GM21423 (cell line): ENCODE measurements at regions not wholly inside any gene's neighbourhood (a gene's known extent, or its start where the extent isn't known, plus 50 kb on each side); places are given as distances from the start of the nearest gene placed in this dataset.
"Not testable (repeated sequence)": the region's sequence is repeated elsewhere in the genome, so short reads cannot be mapped to it uniquely, and the experiment has no call there.

ENCODE experiments used
- ATAC-seq: cut with Tn5 transposase; IDR thresholded peaks from one replicate; pipeline ENCODE4 v1.9.1; 2021; ENCODE audit warnings: mild to moderate bottlenecking, moderate library complexity; ENCODE audit not compliant: unreplicated experiment

GRCh38 chr3:125915437-125915787 lies 53.6 kb upstream of the ROPN1B start:
- not testable (repeated sequence) for ATAC-seq

- peak; percentile 84 for ATAC-seq
These were observed 53.1 kb upstream of the ROPN1B start for GRCh38 chr3:125915792-125916375.

DNA sequence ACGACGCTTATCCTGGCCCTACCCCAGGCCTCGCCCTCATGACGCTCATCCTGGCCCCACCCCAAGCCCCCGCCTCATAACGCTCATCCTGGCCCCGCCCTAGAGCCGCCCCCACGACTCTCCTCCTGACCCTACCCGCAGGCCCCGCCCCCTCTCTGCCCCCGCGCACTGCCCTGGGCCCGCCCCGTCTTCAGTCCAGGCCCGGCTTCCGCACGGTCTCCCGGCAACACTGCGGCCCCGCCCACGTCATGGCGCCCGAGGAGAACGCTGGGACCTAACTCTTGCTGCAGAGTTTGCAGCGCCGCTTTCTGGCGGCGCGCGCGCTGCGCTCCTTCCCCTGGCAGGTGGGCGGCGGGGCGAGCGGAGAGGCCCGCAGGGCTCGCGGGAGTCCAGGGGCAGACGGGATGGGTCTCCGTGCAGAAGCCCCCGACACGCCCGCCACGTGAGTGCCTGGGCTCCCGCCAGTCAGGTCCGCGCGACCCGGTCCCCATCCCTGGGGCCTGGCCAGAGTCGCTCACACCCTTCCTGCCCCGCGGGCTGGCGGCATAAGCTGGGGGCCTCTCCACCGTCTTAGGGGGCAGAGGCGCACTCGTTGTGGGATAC lies 52.5 kb upstream of the ROPN1B start:
- ATAC-seq, result peak; percentile 81

- not testable (repeated sequence) for ATAC-seq
These were observed 51.9 kb upstream of the ROPN1B start for GRCh38 chr3:125917020-125917549.

DNA sequence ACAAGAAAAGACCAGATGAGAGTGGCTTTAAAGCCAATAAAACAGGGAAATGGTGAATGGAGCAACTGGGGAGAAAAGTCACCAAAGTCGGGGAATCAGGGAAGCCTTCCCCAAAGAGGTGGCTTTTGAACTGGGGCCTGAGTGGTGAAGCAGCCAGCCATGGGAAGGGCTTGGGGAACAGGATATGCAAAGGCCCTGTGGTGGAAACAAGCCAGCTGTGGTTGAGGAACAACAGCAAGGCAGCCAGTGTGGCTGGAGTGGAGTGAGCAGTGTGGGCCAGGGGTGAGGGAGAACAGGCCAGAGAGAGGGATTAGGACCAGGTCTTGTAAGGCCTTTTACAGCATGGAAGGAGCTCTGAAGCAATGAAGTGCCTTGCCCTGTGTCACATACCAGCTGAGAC lies 51.0 kb upstream of the ROPN1B start:
- ATAC-seq, result not testable (repeated sequence)

GRCh38 chr3:125918451-125918850 lies 50.5 kb upstream of the ROPN1B start:
- not testable (repeated sequence) for ATAC-seq

DNA sequence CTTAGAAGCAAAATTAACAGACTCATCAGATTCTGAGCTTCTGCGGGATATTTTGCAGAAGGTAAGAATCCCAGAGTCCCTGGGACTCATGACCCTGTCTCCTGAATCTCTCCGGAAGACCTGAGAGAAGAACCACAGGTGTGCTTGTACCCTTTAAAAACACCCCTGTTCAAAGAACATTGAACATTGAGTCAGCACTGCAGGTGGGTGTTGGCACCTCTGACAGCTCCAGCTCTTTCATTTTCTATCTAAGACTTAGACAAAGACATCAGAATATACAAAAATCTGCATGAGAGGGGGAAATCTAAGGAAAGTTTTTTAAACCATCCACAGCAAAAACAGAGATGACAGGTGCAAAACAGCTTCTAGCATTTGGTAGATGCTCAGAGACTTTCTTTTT lies 50.1 kb upstream of the ROPN1B start:
- ATAC-seq, result not testable (repeated sequence)
